K562 (cell line): ENCODE measurements at regions not wholly inside any gene's neighbourhood (a gene's known extent, or its start where the extent isn't known, plus 50 kb on each side); places are given as distances from the start of the nearest gene placed in this dataset.

Source experiments
- ATAC-seq: fragments of 200-7000 bp; cut with Tn5 transposase; 3 replicates; pipeline ENCODE4 v1.9.1; 2020; ENCODE audit warnings: moderate library complexity
- BruUV-seq: library from RNA; stranded (reverse); fragments of 400-500 nt; replicated peaks from 2 replicates; lab custom pipeline; 2021; lab: Mats Ljungman, UMichigan
- CTCF ChIA-PET: fragments of 300-600 bp; formaldehyde crosslinking; extraction: SDS; loops from one replicate; lab custom pipeline; 2021; ENCODE audit warnings: low intra/inter-chr PET ratio; lab: Yijun Ruan, JAX
- POLR2A ChIA-PET: fragments of 300-600, 350-650 bp; sonication (Branson Sonifier 250); formaldehyde crosslinking; extraction: SDS; loops from one replicate; lab custom pipeline; 2021; ENCODE audit warnings: antibody characterized with exemption, inconsistent platforms; lab: Yijun Ruan, JAX
- DNase-seq, 4 experiments: peaks; one replicate each; pipeline versions ENCODE4 v3.0.0 to v3.0.0-alpha.2; 2011 to 2018; ENCODE audit warnings: low spot score in 3 of 4, mixed read lengths in 3 of 4; ENCODE audit errors: extremely low read depth in 1 of 4
- FAIRE-seq: peaks from 2 replicates; lab custom pipeline; 2011; peaks lifted over from hg19 to GRCh38; lab: Jason Lieb, UNC
- H2AFZ ChIP-seq: 2 replicates; pipeline ENCODE4 v1.6.0; 2011; ENCODE audit warnings: low read depth, low read length, control low read depth, inconsistent platforms
- H3K27ac ChIP-seq: fragments of 200-600 bp; 3 replicates; pipeline ENCODE4 v1.8.0; 2011; ENCODE audit warnings: low read depth, mild to moderate bottlenecking, control low read depth, inconsistent platforms, low read length, moderate library complexity, mixed read lengths; ENCODE audit errors: extremely low read depth
- H3K27me3 ChIP-seq, 2 experiments: fragments of 300-600 bp in 1 of 2; 2 replicates in 1 of 2; 3 replicates in 1 of 2; pipeline versions ENCODE4 v1.6.0 to v1.8.0; 2011; ENCODE audit warnings: inconsistent platforms in 2 of 2, low read length in 2 of 2, mild to moderate bottlenecking in 1 of 2, mixed read lengths in 1 of 2, moderate library complexity in 1 of 2; ENCODE audit not compliant: control insufficient read depth in 2 of 2, insufficient read depth in 2 of 2
- H3K36me3 ChIP-seq: fragments of 300-600 bp; 3 replicates; pipeline ENCODE4 v1.8.0; 2011; ENCODE audit warnings: mild to moderate bottlenecking, low read length, inconsistent platforms; ENCODE audit not compliant: control insufficient read depth, insufficient read depth
- H3K4me1 ChIP-seq, 2 experiments: fragments of 200-600 bp in 1 of 2; replicated peaks in 1 of 2; 2 replicates in 1 of 2; 3 replicates in 1 of 2; pipeline versions ENCODE4 v1.5.1 to v1.8.0; 2011; ENCODE audit warnings: inconsistent platforms in 2 of 2, low read length in 2 of 2, mild to moderate bottlenecking in 1 of 2, mixed read lengths in 1 of 2, moderate library complexity in 1 of 2; ENCODE audit not compliant: control insufficient read depth in 2 of 2, insufficient read depth in 2 of 2
- H3K4me2 ChIP-seq: 2 replicates; pipeline ENCODE4 v1.6.1; 2011; ENCODE audit warnings: low read length, control low read depth, inconsistent platforms, mixed read lengths; ENCODE audit not compliant: insufficient read depth
- H3K4me3 ChIP-seq: fragments of 200-600 bp; sonication (generic), shearing (Covaris generic); 2 replicates; pipeline ENCODE4 v1.5.1; 2016; ENCODE audit warnings: control low read depth, inconsistent platforms
- H3K79me2 ChIP-seq: fragments of 200-600 bp; 3 replicates; pipeline ENCODE4 v1.8.0; 2011; ENCODE audit warnings: low read length, inconsistent platforms; ENCODE audit not compliant: control insufficient read depth, insufficient read depth
- H3K9ac ChIP-seq, 2 experiments: 2 replicates each; pipeline versions ENCODE4 v1.6.0 to v1.6.1; 2011; ENCODE audit warnings: low read depth in 2 of 2, low read length in 2 of 2, control low read depth in 1 of 2, inconsistent platforms in 1 of 2, mild to moderate bottlenecking in 1 of 2, mixed read lengths in 1 of 2; ENCODE audit not compliant: insufficient read depth in 1 of 2
- H3K9me1 ChIP-seq: one replicate; pipeline ENCODE4 v1.6.0; 2011; ENCODE audit warnings: inconsistent platforms, mild to moderate bottlenecking, low read length, moderate library complexity; ENCODE audit not compliant: control insufficient read depth, insufficient read depth
- H3K9me3 ChIP-seq: replicated peaks from 2 replicates; pipeline ENCODE4 v1.5.1; 2011; ENCODE audit warnings: low read depth, low read length, inconsistent platforms; ENCODE audit not compliant: control insufficient read depth, insufficient read depth
- H4K20me1 ChIP-seq: replicated peaks from 2 replicates; pipeline ENCODE4 v1.6.1; 2011; ENCODE audit warnings: low read length, inconsistent platforms, mixed read lengths; ENCODE audit not compliant: control insufficient read depth, insufficient read depth
- CBX1 ChIP-seq: sonication (generic); IDR thresholded peaks from 2 replicates; pipeline ENCODE4 v1.6.1; 2016; ENCODE audit warnings: antibody characterized with exemption, low read depth, mild to moderate bottlenecking
- CHD2 ChIP-seq: IDR thresholded peaks from 2 replicates; pipeline ENCODE4 v1.6.1; 2011; ENCODE audit warnings: low read depth, low read length
- EHMT2 ChIP-seq: fragments of 450-650 bp; IDR thresholded peaks from 2 replicates; pipeline ENCODE4 v1.6.1; 2018; ENCODE audit warnings: antibody characterized with exemption
- ELK1 ChIP-seq: sonication (generic); formaldehyde crosslinking; IDR thresholded peaks from 2 replicates; pipeline ENCODE4 v1.8.1; 2022; ENCODE audit warnings: missing genetic modification reagents
- FOSL1 ChIP-seq: fragments of 200-800 bp; sonication (Bioruptor generic); conservative IDR thresholded peaks from 2 replicates; pipeline ENCODE4 v1.6.1; 2016; ENCODE audit warnings: missing genetic modification characterization, missing compliant biosample characterization
- SMARCA4 ChIP-seq: fragments of 450-650 bp; IDR thresholded peaks from 2 replicates; pipeline ENCODE4 v1.6.1; 2016
- TOE1 ChIP-seq, 2 experiments: fragments of 450-650 bp in 1 of 2; sonication (generic) in 1 of 2; formaldehyde crosslinking in 1 of 2; IDR thresholded peaks; 2 replicates each; pipeline versions ENCODE4 v1.7.1 to v1.8.0; 2016 to 2022; ENCODE audit warnings: borderline replicate concordance in 2 of 2, mild to moderate bottlenecking in 2 of 2, antibody characterized with exemption in 1 of 2, inconsistent platforms in 1 of 2, low read depth in 1 of 2, missing genetic modification reagents in 1 of 2, moderate library complexity in 1 of 2
- TRIM25 ChIP-seq: fragments of 450-650 bp; IDR thresholded peaks from 2 replicates; pipeline ENCODE4 v1.7.0; 2016; ENCODE audit warnings: borderline replicate concordance
- ZBTB17 ChIP-seq: fragments of 450-650 bp; formaldehyde crosslinking; IDR thresholded peaks from 2 replicates; pipeline ENCODE4 v1.4.0; 2020; ENCODE audit warnings: mild to moderate bottlenecking
- WGBS: fragments of 100-300 bp; shearing (Covaris generic); methylation state at CpG from one replicate; pipeline ENCODE4 v1.1.6; 2016; ENCODE audit warnings: low coverage, mixed read lengths; ENCODE audit not compliant: insufficient coverage; ENCODE audit errors: missing lambda C conversion rate; 5-methylcytosine and 5-hydroxymethylcytosine counted together
- in situ Hi-C: fragments of 300-500 bp; cut with MboI; formaldehyde crosslinking; loops from 4 replicates; pipeline ENCODE4 v1.15.0; 2018; ENCODE audit warnings: inconsistent platforms, mixed read lengths
- intact Hi-C: fragments of 100-400 bp; cut with micrococcal nuclease; formaldehyde crosslinking; loops from 2 replicates; pipeline ENCODE4 v1.14.2; 2022

DNA sequence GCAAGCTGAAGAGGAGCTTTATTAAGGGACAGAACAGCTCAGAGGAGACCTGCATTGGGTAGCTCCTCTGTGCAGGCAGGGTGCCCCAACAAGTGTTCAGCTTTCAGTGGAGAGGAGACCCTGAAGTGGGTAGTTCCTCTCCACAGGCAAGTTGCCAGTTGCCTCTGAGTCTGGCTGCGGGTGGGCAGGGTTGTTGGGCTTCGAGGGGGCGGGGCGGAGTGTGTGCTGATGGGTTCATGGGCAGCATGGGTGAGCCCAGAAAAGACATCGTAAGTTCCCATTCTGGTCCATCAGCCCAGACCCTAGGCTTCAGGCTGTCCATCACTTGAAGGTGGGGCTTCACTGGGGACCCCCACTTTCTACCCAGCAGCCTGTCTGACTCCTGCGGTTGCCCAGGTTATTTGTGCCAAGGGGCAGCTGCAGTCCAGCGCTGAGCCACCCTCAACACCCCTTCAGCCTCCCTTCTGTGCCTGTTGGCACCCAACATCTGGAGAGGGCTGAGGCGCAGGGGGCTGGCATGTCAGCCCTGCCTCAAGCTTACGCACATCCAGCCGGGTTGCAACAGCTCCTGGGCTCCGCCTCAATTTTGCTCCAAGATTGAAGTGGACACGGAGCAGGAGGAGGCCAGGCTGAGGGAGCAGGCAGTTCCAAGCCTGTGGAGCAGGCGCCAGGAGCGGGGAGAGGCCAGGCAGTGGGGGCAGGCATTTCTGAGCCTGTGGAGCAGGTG lies 350.5 kb upstream of the PCDH20 start:
- no peak overlapping the region for H3K27ac ChIP-seq
- ATAC-seq (no peak), FAIRE-seq (no peak), DNase-seq (no peak)
- H3K27me3 ChIP-seq: no peaks in the 10 kb centered on the region
- in situ Hi-C loops (no loop called here), intact Hi-C loops (no loop called here)
- POLR2A ChIA-PET: interaction anchor here (0.5 kb wide), 1 partner anchor 657 kb away, joined by 4 read pairs; no protein-coding TSS in a partner anchor
- no peak overlapping the region for H3K9ac ChIP-seq
- H3K9me3 ChIP-seq: no peaks in the 10 kb centered on the region
- BruUV-seq: no TSS peak
- no peak overlapping the region for H3K4me3 ChIP-seq
- CTCF ChIA-PET: no interaction called here
- H3K36me3 ChIP-seq: no peaks in the 10 kb centered on the region
- no peaks in the 10 kb centered on the region for H3K79me2 ChIP-seq
- no peak for TF ChIP-seq TOE1 (IDR thresholded peaks at IDR 0.05; ENCODE audit: borderline replicate concordance)
- TF ChIP-seq TOE1 (CRISPR knock-in tag; IDR thresholded peaks at IDR 0.05; ENCODE audit: borderline replicate concordance, low read depth): no peak
- WGBS: 0% methylated on average over 9 of the region's 14 CpGs
- no peaks in the 10 kb centered on the region for H3K4me1 ChIP-seq
- H4K20me1 ChIP-seq: no peaks in the 10 kb centered on the region
- H2AFZ ChIP-seq: no peak overlapping the region
- H3K9me1 ChIP-seq: no peaks in the 10 kb centered on the region
- no peak overlapping the region for H3K4me2 ChIP-seq

- Histone ChIP-seq H3K27ac (no peak overlapping the region), H3K79me2 (no peaks in the 10 kb centered on the region), H4K20me1 (no peaks in the 10 kb centered on the region), H2AFZ (no peak overlapping the region), H3K36me3 (no peaks in the 10 kb centered on the region), H3K9me3 (no peaks in the 10 kb centered on the region), H3K9ac (no peak overlapping the region), H3K4me1 (no peaks in the 10 kb centered on the region), H3K9me1 (no peaks in the 10 kb centered on the region), H3K4me3 (no peak overlapping the region), H3K27me3 (no peaks in the 10 kb centered on the region), H3K4me2 (no peak overlapping the region)
- ATAC-seq: no peak
- ChIA-PET POLR2A (no interaction called here), CTCF (no interaction called here)
- WGBS: 0% methylated on average over 7 of the region's 16 CpGs
- intact Hi-C loops (no loop called here), in situ Hi-C loops (no loop called here)
- FAIRE-seq: no peak
- no TSS peak for BruUV-seq
- DNase-seq: no peak
- TF ChIP-seq FOSL1 (no peak), CHD2 (no peak), SMARCA4 (no peak), EHMT2 (no peak), ELK1 (no peak), ZBTB17 (CRISPR knock-in tag) (no peak), TRIM25 (no peak), CBX1 (no peak)
These were observed 349.6 kb upstream of the PCDH20 start for GRCh38 chr13:61765181-61765742.
